ENCODE measurements at regions not wholly inside any gene's neighbourhood (a gene's known extent, or its start where the extent isn't known, plus 50 kb on each side); places are given as distances from the start of the nearest gene placed in this dataset.

- intact Hi-C loops (cut with DNase I; ENCODE audit: low total_unique reads): no loop called here
Observed at GRCh38 chr9:97779608-97780007, 73.4 kb upstream of the FOXE1 start.

GRCh38 chr9:97781902-97782301 is 71.1 kb upstream of the FOXE1 start:
- Histone ChIP-seq H3K27ac (no peak overlapping the region), H3K36me3 (no peaks in the 10 kb centered on the region), H3K9me3 (peaks cover 5 to 16% of the 10 kb centered on the region in 2 donors), H3K4me1 (no peaks in the 10 kb centered on the region), H3K27me3 (no peaks in the 10 kb centered on the region), H3K4me3 (no peak overlapping the region)
- no peak for DNase-seq (ENCODE audit: low spot score in 2 of 2)
- intact Hi-C loops (cut with DNase I; ENCODE audit: low total_unique reads): no loop called here
- TF ChIP-seq POLR2AphosphoS5 (IDR thresholded peaks at IDR 0.05): no peak
- TF ChIP-seq CTCF (IDR thresholded peaks at IDR 0.05): no peak
- no peak for TF ChIP-seq POLR2A (IDR thresholded peaks at IDR 0.05)

More at GRCh38 chr9:97779608-97780007, 73.4 kb upstream of the FOXE1 start:
- Histone ChIP-seq H3K27ac (no peak overlapping the region), H3K36me3 (no peaks in the 10 kb centered on the region), H3K9me3 (peaks cover 5 to 16% of the 10 kb centered on the region in 2 donors), H3K4me1 (no peaks in the 10 kb centered on the region), H3K4me3 (no peak overlapping the region), H3K27me3 (no peaks in the 10 kb centered on the region)
- DNase-seq (ENCODE audit: low spot score in 2 of 2): no peak
- TF ChIP-seq POLR2AphosphoS5 (IDR thresholded peaks at IDR 0.05) (no peak), POLR2A (IDR thresholded peaks at IDR 0.05) (no peak), CTCF (IDR thresholded peaks at IDR 0.05) (no peak)

DNA sequence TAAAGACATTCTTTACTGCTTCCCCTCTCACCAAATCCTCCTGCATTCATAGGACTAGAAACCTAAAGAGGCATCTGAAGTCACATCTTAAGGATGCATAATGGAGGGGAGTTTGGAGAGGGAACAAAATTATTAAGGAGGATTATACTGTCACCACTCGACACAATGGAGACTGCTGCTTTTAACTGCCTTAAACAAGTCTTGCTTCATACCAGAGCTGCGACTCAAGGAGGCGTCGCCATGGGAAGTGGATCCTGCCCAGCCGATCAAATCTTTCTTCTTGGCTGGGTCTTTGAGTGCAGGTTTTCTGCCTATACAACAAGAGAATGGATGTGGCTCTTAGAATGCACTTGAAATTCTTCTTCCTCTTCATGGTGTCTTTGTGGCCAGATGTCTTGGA is 66.7 kb upstream of the FOXE1 start:
- Histone ChIP-seq H3K4me1 (no peaks in the 10 kb centered on the region), H3K36me3 (no peaks in the 10 kb centered on the region), H3K4me3 (no peak overlapping the region), H3K27ac (no peak overlapping the region), H3K9me3 (no peaks in the 10 kb centered on the region), H3K27me3 (no peaks in the 10 kb centered on the region)
- TF ChIP-seq CTCF (IDR thresholded peaks at IDR 0.05) (no peak), POLR2AphosphoS5 (IDR thresholded peaks at IDR 0.05) (no peak), POLR2A (IDR thresholded peaks at IDR 0.05) (no peak)
- DNase-seq (ENCODE audit: low spot score in 2 of 2): no peak
- intact Hi-C loops (cut with DNase I; ENCODE audit: low total_unique reads): no loop called here

DNA sequence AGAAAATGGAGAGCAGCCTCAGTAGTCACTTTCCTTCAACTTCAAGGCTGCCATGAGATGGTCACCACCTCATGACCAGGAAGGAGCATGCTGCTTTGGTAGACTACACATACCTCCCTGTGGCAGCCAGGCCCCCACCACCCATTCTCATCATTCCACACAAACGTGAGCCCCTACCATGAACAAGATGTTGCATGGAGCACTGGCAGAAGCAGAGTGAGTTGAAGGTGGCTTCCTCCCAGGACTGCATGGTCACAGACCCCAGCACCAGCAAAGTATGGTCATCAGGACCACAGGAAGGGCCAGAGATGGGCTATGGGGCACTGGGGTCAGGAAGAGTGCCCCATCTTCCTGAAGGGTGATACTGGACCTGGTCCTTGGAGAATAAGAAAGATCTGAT is 65.5 kb upstream of the FOXE1 start:
- DNase-seq (ENCODE audit: low spot score in 2 of 2): no peak
- H3K27ac ChIP-seq: no peak overlapping the region
- H3K4me1 ChIP-seq: no peaks in the 10 kb centered on the region
- no peaks in the 10 kb centered on the region for H3K36me3 ChIP-seq
- H3K9me3 ChIP-seq: no peaks in the 10 kb centered on the region
- H3K4me3 ChIP-seq: no peak overlapping the region
- TF ChIP-seq CTCF (IDR thresholded peaks at IDR 0.05): no peak
- TF ChIP-seq POLR2AphosphoS5 (IDR thresholded peaks at IDR 0.05): no peak
- TF ChIP-seq POLR2A (IDR thresholded peaks at IDR 0.05): no peak
- intact Hi-C loops (cut with DNase I; ENCODE audit: low total_unique reads): no loop called here
- H3K27me3 ChIP-seq: no peaks in the 10 kb centered on the region

DNA sequence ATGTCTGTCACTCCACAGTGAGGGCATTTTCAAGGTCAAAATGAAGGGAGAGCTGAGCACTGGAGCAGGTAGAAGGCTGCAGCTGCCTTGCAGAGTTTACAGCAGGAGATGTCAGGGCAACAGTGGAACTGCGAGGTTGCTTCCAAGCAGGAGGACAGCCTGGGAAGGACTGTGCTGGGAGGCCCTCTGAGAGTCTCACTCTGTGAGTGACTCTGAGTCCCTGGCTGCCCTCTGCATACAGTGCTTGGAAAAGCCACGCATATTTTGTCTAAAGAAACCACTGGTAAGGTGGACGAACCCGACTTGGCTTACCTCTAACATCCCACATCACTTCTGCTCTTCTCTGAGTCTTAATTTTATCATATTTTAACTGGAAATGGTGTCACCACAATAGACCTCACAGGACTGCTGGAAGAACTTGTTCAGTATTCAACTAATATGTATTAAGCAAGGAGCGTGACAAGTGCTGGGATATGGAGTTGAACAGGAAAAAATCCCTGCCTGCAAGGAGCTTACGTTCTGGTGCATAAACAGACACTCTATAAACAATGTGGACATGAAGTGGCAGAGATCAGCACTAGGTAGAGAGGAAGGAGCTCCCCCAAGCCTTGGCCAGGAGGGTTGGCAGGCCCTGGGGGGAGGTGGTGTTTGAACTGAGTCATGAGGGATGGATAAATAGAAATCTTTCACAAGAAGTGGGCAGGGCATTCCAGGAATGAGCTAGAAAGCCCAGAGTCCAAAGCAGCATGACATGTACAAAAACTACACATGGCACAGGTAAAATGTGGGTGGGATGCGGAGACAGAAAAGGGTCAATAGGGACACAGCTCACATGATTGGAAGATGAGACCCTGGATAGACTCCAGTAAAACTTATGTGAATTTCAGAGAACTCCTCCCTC is 64.0 kb upstream of the FOXE1 start:
- Histone ChIP-seq H3K27me3 (no peaks in the 10 kb centered on the region), H3K4me3 (no peak overlapping the region), H3K36me3 (no peaks in the 10 kb centered on the region), H3K9me3 (no peaks in the 10 kb centered on the region), H3K4me1 (no peaks in the 10 kb centered on the region), H3K27ac (no peak overlapping the region)
- DNase-seq (ENCODE audit: low spot score in 2 of 2): no peak
- intact Hi-C loops (cut with DNase I; ENCODE audit: low total_unique reads): no loop called here
- TF ChIP-seq CTCF (IDR thresholded peaks at IDR 0.05) (no peak), POLR2A (IDR thresholded peaks at IDR 0.05) (no peak), POLR2AphosphoS5 (IDR thresholded peaks at IDR 0.05) (no peak)

Data from breast epithelium (tissue), 4 donors.